GM18867 (cell line): ENCODE measurements at regions not wholly inside any gene's neighbourhood (a gene's known extent, or its start where the extent isn't known, plus 50 kb on each side); places are given as distances from the start of the nearest gene placed in this dataset.

Source experiments
- ATAC-seq: cut with Tn5 transposase; IDR thresholded peaks from one replicate; pipeline ENCODE4 v1.9.1; 2021; ENCODE audit warnings: mild to moderate bottlenecking, moderate library complexity; ENCODE audit not compliant: unreplicated experiment

DNA sequence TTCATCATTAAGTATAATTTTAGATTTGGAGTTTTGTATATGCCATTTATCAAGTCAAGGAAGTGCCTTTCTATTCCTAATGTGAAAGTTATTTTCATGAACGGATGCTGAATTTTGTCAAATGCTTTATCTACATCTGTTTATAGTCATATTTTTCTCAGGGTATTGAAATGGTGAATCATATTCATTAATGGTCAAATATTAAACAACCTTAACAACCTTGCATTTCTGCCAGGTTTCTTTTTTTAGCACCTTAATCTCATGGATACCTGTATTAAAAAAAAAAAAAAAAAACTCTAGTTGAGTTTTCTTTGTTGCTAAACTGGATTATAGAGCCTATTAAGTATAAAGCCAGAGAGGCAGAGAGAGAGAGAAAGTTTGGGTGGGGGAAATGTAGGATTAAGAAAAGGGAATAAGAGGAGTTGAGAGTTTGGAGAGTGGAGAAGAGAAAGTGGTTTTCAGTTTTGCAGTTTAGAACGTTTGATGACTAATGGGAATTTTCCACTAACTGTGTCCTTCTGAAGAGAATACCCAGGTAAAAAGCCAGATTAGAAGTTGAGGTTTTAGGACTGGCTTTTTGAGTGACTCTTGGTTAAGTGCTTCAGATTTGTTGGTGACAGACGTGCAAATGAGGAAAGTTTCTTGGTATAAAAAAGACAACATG, 305.0 kb downstream of the HLX start:
- no peak for ATAC-seq

DNA sequence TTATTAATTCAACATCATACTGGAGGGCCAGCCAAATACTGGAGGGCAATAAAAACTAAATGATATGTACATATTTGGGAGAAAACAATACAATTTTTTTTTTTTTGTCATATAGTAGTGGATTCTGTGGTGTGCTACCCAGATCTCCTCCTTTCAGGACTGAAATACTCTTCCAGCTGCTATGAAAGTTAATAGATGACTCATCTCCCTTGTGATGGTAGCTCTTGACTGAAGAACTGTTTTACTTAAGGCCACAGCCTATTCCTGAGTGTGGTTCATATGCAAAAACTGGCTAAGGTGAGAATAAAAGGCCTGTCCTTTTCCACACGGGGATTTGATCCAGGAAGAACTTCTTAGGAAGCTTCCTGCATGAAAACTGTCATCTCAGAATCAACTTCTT, 307.9 kb downstream of the HLX start:
- ATAC-seq: no peak

DNA sequence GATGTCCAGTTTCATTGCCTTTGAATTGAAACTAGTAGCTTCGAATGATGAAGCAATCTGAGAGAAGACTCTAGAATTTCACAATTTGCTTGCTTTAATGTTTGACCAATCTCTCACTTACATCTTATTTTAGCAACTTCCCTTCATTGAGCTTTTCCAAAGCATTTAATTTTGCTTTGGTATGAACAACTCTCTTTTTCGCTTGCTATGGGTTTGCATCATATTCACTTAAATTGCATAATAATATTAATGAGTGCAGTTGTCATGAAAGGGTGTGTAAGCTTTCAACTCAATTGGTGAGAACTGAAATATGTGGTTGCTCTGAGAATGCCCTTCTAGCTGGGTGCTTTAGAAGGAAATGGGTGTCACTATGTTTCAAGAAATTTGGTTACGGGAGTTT, 309.2 kb downstream of the HLX start:
- no peak for ATAC-seq

DNA sequence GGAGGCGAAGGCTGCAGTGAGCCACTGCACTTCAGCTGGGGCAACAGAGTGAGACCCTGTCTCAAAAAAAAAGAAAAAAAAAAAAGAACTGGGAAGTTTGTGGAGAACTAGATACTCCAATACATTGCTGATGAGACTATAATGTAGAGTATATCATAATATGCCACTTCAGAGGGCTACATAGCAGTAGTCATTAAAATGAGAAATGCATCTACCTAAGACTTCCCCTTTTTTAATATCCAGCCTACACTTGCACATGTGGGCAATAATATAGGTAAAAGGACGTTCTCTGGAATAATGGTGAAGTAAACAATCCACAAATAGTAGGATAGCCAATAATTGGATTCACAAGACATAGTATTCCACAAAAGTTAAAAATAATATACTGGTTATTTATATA, 311.0 kb downstream of the HLX start:
- no peak for ATAC-seq

DNA sequence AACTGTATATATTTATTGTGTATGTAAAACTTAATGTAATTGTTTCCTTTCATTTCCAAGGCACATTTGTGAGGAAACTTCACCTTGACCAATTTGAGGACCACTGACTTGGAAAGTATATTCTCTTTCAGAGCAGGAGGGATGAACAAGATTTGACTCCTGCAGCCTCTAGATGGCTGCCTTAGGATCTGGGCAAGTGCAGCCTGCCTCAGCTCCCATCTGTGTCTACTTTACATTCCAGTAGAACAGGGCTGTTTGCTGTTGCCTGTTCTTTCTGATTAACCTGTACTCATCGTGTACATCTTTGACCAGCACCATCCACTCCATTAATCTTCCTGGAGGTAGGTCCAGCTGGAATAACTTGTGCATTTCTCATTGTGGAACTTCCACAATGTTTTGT, 312.8 kb downstream of the HLX start:
- ATAC-seq: no peak

DNA sequence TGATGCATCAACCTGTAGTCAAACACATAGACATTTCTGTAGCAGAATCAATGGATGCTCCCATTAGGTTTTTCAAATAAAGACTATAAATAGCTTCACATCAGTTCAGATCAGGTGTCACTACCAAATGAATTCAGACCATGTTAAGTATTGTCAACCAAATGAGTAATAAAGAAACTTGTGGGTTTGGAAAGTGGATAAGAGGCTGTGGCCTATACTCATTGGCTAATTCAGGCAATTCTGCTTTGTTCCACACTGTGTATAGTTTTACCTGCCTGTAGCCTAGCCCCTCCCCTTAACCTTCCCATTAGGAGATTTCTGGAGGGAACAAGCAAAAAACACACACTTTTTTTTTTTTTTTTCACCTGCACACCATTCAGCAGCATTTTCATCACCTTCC, 321.2 kb downstream of the HLX start:
- ATAC-seq: peak; percentile 58

DNA sequence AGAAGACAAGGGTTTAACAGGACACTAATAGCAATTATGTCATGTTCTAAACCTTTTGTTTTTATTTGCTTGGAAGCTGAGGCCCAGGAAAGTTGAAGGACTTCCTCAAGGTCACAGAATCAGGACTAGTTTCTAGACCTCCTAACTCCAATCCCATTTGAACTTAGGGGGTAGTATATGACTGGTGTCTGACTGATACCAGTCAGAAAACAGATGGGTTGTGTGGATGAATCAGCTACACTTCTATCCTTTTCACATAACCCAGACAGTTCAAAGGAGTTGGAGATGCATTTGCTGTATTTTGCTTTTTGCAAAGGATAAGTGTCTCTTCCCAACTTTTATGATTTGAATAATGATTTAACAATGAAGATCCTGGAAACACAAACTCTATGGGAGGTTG, 322.5 kb downstream of the HLX start:
- ATAC-seq: no peak

DNA sequence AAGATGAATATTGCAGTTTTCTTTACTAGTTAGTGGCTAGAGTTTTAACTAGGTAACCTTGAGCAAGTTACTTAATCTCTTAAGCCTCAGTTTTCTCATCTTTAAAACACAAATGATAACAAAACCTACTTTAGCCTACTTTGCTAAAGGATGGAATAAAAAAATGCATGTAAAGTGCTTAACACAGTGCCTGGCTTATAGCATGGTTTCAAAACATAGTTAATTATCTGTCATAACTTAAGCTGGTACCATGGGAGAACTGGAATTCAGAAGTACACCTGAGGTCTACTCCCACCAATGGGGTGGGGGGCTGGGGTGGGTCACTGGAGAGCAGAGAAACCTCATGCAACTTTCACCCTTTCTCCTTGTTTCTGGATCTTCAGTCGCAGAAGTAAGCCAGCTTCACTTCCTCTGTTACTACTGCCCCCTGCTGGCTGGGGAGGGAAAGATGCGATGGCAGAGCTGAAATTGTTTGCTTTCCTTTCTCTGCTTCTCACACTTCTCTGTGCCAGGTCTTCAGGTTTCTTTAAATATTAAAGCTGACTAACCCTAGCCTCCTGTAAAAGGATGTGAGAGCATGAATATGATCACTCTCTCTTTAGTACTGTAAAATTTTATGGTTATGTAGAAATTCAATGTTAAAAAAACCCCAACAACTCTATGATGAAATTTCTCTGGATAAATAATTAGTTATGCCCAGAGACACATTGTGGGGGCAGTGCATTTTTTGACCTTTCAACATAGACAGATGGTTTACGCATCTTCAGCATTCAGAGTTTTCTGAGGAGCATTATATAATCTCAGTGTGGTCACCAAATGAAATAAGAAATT, 324.2 kb downstream of the HLX start:
- ATAC-seq: peak; percentile 83

DNA sequence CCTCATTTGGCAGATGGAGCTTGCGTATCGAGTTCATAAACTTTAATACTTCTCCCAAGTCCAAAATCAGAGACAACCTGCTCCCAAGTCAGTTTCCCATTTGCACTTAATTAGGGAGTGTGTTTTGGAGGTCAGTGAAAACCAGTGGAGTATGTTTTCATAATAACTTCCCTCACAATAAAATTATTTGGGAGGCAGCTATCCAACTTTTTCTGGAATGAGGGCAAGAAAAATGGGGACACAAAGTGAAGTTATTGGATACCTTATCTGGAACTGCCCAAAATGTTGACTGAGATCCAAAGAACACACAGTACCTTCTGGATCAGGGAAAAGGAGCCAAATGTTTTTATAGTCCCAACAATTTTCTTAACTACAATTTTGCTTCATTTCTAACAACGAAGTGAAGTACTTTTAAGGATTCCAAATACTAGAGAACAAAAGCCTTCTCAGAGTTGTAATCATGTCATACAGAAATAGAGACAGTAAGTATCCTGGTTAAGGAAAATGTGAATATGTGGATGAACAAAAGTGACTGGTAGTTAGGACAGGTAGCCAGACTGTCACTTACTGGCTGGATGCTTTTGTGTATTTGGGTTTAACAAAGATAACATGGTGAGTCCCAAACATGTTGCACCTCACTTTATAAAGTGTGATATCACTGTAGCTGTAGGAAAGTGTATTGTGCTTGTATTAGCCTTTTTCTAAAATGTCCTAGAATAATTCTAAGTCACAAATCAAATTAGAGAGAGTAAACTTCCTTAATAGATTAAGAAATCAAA, 325.0 kb downstream of the HLX start:
- no peak for ATAC-seq

DNA sequence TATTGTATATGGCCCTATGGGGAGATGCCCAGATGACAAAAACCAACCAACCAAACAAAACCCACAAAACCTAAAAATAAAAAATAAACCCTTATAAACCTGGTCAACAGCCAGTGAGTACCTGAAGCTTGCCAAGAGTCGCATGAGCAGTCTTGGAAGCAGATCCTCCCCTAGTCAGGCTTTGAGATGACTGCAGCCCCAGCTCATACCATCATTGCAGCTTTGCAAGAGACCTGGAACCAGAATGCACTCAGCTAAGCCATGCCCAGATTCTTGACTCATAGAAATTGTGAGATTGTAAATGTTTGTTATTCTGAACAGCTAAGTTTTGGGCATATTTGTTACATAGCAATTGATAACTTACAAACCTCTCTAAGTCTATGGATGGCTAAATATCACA, 326.8 kb downstream of the HLX start:
- ATAC-seq: no peak

DNA sequence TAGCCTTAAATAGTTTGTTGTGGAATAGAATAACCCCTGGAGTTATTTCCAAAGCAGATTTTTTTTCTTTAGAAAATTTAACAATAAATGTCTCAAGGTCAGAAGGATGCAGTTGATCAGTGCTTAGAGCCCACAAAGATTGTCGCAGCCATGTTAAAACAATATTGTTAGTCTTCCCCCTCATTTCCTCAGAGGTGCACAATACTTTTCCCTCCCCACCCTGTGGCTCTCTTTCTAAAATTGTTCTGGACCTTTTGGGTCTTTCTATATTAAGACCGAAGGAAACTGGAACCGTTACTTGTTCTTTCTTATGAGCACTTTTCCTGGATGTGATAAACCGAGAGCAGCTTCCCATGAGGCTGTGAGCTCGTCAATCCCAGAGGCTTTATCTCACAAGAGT, 333.7 kb downstream of the HLX start:
- ATAC-seq: no peak

DNA sequence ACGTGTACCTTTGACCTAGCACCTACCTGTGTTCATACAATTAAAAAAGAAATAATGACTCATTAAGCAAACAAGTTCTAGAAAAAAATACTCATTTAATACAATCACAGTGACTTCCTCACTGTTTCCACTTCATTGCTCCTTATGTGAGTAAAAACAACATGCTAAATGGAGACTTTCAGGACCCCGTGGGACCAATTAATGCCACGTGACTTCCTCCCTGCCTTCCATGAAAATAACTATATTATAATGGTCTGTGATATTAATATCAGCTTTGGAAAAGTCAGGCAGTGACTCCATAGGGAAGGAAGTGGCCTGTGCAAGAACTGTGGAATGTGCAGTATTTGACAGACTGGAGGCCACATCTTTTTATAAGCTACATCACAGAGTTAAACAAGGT, 337.8 kb downstream of the HLX start:
- ATAC-seq: no peak

DNA sequence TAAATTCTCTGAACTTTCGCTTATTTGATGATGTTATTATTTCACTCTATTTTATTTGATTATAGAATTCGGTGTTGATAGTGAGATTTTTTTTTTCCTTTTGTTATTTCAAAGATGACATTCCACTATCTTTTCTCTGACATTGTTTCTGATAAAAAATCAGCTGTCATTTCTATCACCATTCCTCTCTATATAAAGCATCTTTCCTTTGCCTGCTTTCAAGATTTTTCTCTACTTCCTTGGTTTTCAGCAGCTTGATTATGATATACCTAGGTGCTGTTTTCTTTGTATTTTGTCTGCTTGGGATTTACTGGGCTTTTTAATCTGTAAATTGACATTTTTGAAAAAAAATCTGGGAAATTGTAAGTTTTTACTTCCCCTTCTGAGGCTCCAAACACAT, 344.0 kb downstream of the HLX start:
- no peak for ATAC-seq

DNA sequence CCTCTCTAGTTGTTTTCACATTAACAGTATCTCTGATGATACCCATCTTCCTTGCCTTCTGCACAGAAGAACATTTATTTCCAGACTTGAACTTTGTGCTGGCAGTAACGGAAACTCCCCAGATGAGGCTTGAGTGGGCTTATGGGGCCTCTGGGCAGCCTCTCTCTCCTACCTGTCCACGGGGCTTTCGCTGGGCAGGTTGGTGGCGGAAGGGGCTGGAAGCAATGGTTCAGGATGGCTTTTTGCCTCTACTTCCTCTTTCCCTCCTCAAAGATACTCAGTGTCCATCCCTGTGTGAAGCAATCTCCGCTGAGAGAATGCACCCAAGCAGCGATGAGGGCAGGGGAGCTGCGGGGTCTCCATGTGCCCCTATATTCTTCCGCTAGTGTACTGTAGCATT, 348.2 kb downstream of the HLX start:
- no peak for ATAC-seq

DNA sequence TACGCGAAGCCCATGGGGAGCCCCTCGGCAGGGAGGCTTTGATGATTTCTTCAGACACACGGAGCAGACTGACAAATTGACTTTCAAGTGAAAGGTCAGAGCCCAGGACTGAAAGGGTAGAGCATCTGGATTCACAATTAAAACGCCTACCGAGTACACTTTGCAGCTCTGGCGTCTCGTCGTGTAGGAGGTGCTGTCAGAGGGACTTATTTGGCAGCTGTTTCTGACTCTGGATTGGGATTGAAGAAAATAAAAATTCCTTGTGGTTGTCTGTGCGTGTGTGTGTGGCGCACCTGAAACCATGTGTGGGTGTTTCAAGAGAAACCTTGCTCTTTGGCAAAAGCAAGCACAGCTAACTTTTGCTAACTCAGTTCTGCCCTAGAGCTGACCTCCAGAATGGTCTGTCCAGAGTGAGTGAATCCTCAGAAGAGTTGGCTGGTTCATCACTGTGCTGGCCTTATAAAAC, 348.7 kb downstream of the HLX start:
- ATAC-seq: peak; percentile 47

DNA sequence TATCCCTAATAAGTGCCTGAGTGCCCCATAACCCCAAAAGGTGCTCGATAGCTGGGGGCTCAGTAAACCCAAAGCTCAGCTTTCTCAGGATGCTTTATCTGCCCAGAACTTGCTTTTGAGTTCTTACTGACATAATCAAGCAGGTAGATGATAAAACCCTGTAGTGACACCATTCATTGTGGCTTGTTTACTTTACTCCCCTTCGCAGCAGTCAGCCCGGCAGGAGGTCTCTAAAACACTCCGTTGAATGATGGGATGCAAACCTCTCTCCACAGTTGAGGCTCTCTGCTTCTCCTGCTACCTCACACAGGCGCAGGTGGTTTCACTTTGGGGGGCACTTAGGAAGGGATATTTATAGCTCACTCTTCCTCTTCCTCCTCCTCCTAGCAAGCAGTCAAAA, 349.4 kb downstream of the HLX start:
- no peak for ATAC-seq

DNA sequence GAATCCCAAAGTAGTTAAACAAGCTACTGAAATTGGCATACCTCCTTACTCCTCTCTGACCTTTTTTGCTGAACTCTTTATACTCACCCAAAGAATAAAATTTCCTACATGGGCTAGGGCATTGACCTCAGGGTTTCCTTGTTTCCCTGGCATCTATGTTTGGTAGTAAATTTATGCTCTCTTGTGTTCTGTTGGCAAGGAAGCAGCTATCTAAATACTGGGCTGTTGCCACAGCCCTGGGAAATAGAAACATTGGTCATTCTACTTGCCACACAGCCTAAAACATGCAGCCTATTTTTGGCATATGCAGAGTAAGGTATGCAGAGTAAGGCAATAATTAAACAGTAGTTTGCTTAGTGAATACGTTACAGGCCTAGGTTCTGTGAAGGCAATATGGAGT, 351.4 kb downstream of the HLX start:
- no peak for ATAC-seq

DNA sequence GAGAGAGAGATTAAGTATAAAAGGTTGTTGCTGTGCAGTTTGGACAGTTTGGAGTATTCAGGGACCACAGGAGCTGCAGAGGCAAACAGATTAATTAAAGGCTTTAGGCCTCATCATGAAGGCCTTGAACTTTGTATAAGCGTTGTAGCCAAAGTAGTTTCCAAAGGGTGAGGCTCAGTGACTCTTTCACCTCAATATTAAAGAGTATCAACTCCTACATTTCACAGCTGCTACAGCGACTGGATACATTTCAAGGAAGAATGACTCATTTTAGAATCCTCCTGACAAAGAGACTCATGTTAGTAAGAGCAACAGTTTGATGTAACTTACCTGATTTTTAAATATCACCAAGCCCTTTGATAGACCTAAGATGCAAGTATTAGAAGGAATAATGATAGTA, 355.5 kb downstream of the HLX start:
- no peak for ATAC-seq

DNA sequence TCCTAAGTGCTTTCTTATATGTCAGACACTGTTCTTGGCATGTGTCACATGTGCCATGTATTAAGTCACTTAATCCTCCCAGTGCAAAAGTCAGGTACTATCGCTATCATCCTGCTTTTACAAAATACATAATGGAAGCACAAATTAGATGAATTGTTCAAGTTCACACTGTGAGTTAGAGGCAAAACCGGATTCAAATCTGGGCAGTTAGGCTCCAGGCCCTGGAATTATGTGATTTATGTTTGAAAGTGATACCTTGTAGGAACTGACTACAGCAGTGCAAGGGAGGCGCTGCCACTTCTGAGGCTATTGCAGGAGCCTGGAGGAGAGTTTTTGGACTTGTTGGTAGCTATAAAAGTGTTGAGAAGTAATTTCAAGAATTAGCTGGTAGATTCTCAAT, 358.3 kb downstream of the HLX start:
- no peak for ATAC-seq

DNA sequence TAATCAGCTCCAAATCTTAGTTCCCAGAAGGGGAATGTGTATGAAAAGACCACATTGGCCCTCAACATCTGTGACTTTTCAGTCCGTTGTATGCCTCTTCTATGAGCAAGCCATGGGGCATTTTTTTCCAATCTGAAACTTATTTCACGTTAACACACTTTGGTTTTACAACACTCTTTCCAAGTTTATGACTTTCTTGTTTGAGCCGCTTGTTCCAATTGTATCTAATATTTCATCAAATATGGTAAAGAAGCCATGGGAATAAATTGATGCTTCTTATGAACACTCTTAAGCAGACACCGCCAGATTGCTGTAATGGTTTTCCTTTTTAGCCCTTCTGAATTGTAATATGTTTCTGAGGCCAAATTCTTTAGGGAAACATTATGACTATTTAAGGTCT, 359.9 kb downstream of the HLX start:
- no peak for ATAC-seq

DNA sequence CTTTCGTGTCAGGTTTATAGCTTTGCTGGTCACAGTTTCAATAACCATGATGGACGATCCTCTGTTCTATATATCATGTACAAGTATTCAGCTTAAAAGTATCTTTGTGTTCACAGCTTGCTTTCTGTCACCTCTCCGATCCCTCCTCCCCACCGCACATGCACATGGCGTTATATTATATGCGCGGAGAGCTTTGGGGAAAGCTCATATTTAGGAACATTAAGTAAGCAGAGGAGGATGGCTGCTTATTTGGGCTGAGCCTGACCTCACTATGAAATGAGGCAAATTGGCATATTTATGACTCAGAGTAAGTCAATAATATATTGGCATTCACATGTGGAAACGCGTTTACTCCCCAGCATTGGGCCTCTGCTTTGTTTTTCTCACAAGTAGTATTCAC, 360.5 kb downstream of the HLX start:
- ATAC-seq: no peak

DNA sequence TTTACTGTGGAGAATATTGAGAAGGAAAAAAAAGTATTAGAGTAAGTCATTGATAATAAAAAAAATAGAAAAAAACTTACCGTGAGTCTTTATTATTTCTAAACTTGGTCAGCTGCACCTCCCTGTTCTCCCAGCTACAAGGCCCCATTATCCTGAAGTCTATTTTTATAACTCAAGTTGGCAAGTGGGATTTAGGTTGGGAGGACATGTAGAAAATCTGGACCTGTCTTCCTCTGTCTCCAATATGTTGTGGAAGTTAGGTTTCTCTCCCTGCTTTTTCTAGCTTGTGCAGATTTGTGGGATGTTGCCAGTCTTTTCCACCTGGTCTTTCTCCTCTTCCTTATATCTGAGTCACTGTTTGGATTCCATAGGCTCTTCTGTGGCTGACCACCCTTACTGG, 361.4 kb downstream of the HLX start:
- ATAC-seq: no peak
